ENCODE measurements at regions not wholly inside any gene's neighbourhood (a gene's known extent, or its start where the extent isn't known, plus 50 kb on each side); places are given as distances from the start of the nearest gene placed in this dataset.
"Not testable (repeated sequence)": the region's sequence is repeated elsewhere in the genome, so short reads cannot be mapped to it uniquely, and the experiment has no call there.

GRCh38 chr18:11377766-11378540 is 228.6 kb upstream of the PIEZO2 start:
- DNase-seq, result no peak

- no peak for DNase-seq
Measured at GRCh38 chr18:11372163-11372562, 222.8 kb upstream of the PIEZO2 start.

GRCh38 chr18:11369556-11369955 is 220.2 kb upstream of the PIEZO2 start:
- no peak for DNase-seq

GRCh38 chr18:11368020-11368419 is 218.7 kb upstream of the PIEZO2 start:
- no peak for DNase-seq

GRCh38 chr18:11367351-11367750 is 218.0 kb upstream of the PIEZO2 start:
- DNase-seq, result no peak

GRCh38 chr18:11366410-11366809 is 217.0 kb upstream of the PIEZO2 start:
- no peak for DNase-seq

- DNase-seq, result no peak
Measured at GRCh38 chr18:11362856-11363255, 213.5 kb upstream of the PIEZO2 start.

- not testable (repeated sequence) for DNase-seq
Measured at GRCh38 chr18:11361862-11362261, 212.5 kb upstream of the PIEZO2 start.

GRCh38 chr18:11357678-11358077 is 208.3 kb upstream of the PIEZO2 start:
- no peak for DNase-seq

GRCh38 chr18:11344576-11344975 is 195.2 kb upstream of the PIEZO2 start:
- DNase-seq, result not testable (repeated sequence)

GRCh38 chr18:11343096-11343495 is 193.7 kb upstream of the PIEZO2 start:
- DNase-seq, result no peak

- not testable (repeated sequence) for DNase-seq
Measured at GRCh38 chr18:11342115-11342514, 192.7 kb upstream of the PIEZO2 start.

GRCh38 chr18:11339188-11339775 is 189.9 kb upstream of the PIEZO2 start:
- DNase-seq, result no peak

GRCh38 chr18:11336241-11336640 is 186.9 kb upstream of the PIEZO2 start:
- DNase-seq, result no peak

- no peak for DNase-seq
Measured at GRCh38 chr18:11327391-11328009, 178.1 kb upstream of the PIEZO2 start.

GRCh38 chr18:11324956-11325882 is 175.8 kb upstream of the PIEZO2 start:
- DNase-seq, result peak; percentile 30 to 75

- no peak for DNase-seq
Measured at GRCh38 chr18:11324510-11324909, 175.1 kb upstream of the PIEZO2 start.

- DNase-seq, result peak in 1 of 2 experiments; percentile 12
Measured at GRCh38 chr18:11323359-11323819, 174.0 kb upstream of the PIEZO2 start.

GRCh38 chr18:11322716-11323115 is 173.3 kb upstream of the PIEZO2 start:
- DNase-seq, result no peak

GRCh38 chr18:11322006-11322405 is 172.6 kb upstream of the PIEZO2 start:
- no peak for DNase-seq

GRCh38 chr18:11320986-11321385 is 171.6 kb upstream of the PIEZO2 start:
- peak in 1 of 2 experiments; percentile 77 for DNase-seq

GRCh38 chr18:11316546-11316945 is 167.2 kb upstream of the PIEZO2 start:
- DNase-seq, result no peak

All from SW 1271 (cell line).